Endothelial cell of umbilical vein (primary cell): ENCODE measurements at regions not wholly inside any gene's neighbourhood (a gene's known extent, or its start where the extent isn't known, plus 50 kb on each side); places are given as distances from the start of the nearest gene placed in this dataset.

Experiments
- BruUV-seq: library from RNA; stranded (reverse); fragments of 400-500 nt; replicated peaks from 2 replicates; lab custom pipeline; 2021; lab: Mats Ljungman, UMichigan
- CTCF ChIA-PET: fragments of 300-600, 350-600 bp; sonication (Branson Sonifier 250); formaldehyde crosslinking; loops from one replicate; lab custom pipeline; 2021; ENCODE audit warnings: antibody characterized with exemption, inconsistent platforms; lab: Charles Lee
- POLR2A ChIA-PET: fragments of 300-600, 350-600 bp; sonication (Branson Sonifier 250); formaldehyde crosslinking; loops from one replicate; lab custom pipeline; 2021; ENCODE audit warnings: antibody characterized with exemption, inconsistent platforms; lab: Charles Lee
- DNase-seq: peaks from one replicate; pipeline ENCODE4 v3.0.0-alpha.2; 2011; ENCODE audit warnings: low read depth, low spot score
- FAIRE-seq: peaks from 2 replicates; lab custom pipeline; 2011; peaks lifted over from hg19 to GRCh38; lab: Jason Lieb, UNC
- H2AFZ ChIP-seq: 2 replicates; pipeline ENCODE4 v1.6.0; 2012; ENCODE audit warnings: low read depth, low read length, control low read depth, inconsistent platforms
- H3K27ac ChIP-seq: 2 replicates; pipeline ENCODE4 v1.5.1; 2011; ENCODE audit warnings: low read depth, mild to moderate bottlenecking, control low read depth, low read length, moderate library complexity; ENCODE audit not compliant: insufficient read depth
- H3K27me3 ChIP-seq, 2 experiments: 2 replicates each; pipeline versions ENCODE4 v1.6.0 to v1.6.1; 2011; ENCODE audit warnings: low read length in 2 of 2, mixed read lengths in 1 of 2; ENCODE audit not compliant: control insufficient read depth in 2 of 2, insufficient read depth in 2 of 2
- H3K36me3 ChIP-seq, 2 experiments: 2 replicates in 1 of 2; 3 replicates in 1 of 2; pipeline ENCODE4 v1.5.1; 2011; ENCODE audit warnings: low read length in 2 of 2, mild to moderate bottlenecking in 1 of 2, moderate library complexity in 1 of 2; ENCODE audit not compliant: control insufficient read depth in 2 of 2, insufficient read depth in 2 of 2; ENCODE audit errors: extremely low read depth in 1 of 2
- H3K4me1 ChIP-seq: 3 replicates; pipeline ENCODE4 v1.5.1; 2011; ENCODE audit warnings: mild to moderate bottlenecking, low read length; ENCODE audit not compliant: control insufficient read depth, insufficient read depth; ENCODE audit errors: extremely low read depth
- H3K4me2 ChIP-seq: 2 replicates; pipeline ENCODE4 v1.6.1; 2011; ENCODE audit warnings: low read length, control low read depth, mixed read lengths; ENCODE audit not compliant: insufficient read depth
- H3K4me3 ChIP-seq, 3 experiments: fragments of 200-600 bp in 1 of 3; sonication (generic), shearing (Covaris generic) in 1 of 3; replicated peaks in 1 of 3; 2 replicates each; pipeline ENCODE4 v1.5.1; 2011 to 2016; ENCODE audit warnings: control low read depth in 3 of 3, low read length in 3 of 3, mild to moderate bottlenecking in 2 of 3, inconsistent platforms in 1 of 3, low read depth in 1 of 3, moderate library complexity in 1 of 3; ENCODE audit not compliant: insufficient read depth in 1 of 3
- H3K79me2 ChIP-seq: 2 replicates; pipeline ENCODE4 v1.6.0; 2012; ENCODE audit warnings: low read length, inconsistent platforms; ENCODE audit not compliant: control insufficient read depth, insufficient read depth
- H3K9ac ChIP-seq: replicated peaks from 2 replicates; pipeline ENCODE3; 2011; ENCODE audit warnings: low read length, control low read depth; ENCODE audit not compliant: insufficient read depth; ENCODE audit errors: extremely low read depth
- H3K9me1 ChIP-seq: replicated peaks from 3 replicates; pipeline ENCODE4 v1.6.0; 2011; ENCODE audit warnings: mild to moderate bottlenecking, low read length; ENCODE audit not compliant: control insufficient read depth, insufficient read depth; ENCODE audit errors: extremely low read depth
- H3K9me3 ChIP-seq: replicated peaks from 2 replicates; pipeline ENCODE4 v1.5.1; 2012; ENCODE audit warnings: low read length, inconsistent platforms; ENCODE audit not compliant: control insufficient read depth, insufficient read depth
- H4K20me1 ChIP-seq: replicated peaks from 2 replicates; pipeline ENCODE3; 2011; ENCODE audit warnings: mild to moderate bottlenecking, low read length; ENCODE audit not compliant: control insufficient read depth, insufficient read depth; ENCODE audit errors: extremely low read depth
- EZH2 ChIP-seq: IDR thresholded peaks from 2 replicates; pipeline ENCODE4 v1.6.1; 2012; ENCODE audit warnings: borderline replicate concordance, low read depth, mild to moderate bottlenecking, moderate library complexity, low read length, inconsistent platforms; ENCODE audit not compliant: severe bottlenecking
- FOS ChIP-seq: IDR thresholded peaks from 2 replicates; pipeline ENCODE4 v1.6.1; 2011; ENCODE audit warnings: mild to moderate bottlenecking, low read length, moderate library complexity, borderline replicate concordance; ENCODE audit not compliant: insufficient read depth
- GATA2 ChIP-seq: IDR thresholded peaks from 2 replicates; pipeline ENCODE4 v1.7.0; 2011; ENCODE audit warnings: low read depth, mild to moderate bottlenecking, moderate library complexity, mixed read lengths, low read length; ENCODE audit not compliant: insufficient read length, insufficient read depth
- JUN ChIP-seq: IDR thresholded peaks from 2 replicates; pipeline ENCODE4 v1.6.1; 2011; ENCODE audit warnings: borderline replicate concordance, low read depth; ENCODE audit not compliant: insufficient read length, insufficient read depth
- MYC ChIP-seq: IDR thresholded peaks from one replicate; pipeline ENCODE4 v1.6.1; 2011; ENCODE audit warnings: mild to moderate bottlenecking, low read depth, low read length
- POLR2A ChIP-seq: IDR thresholded peaks from 2 replicates; pipeline ENCODE4 v1.6.1; 2012; ENCODE audit warnings: low read depth, mild to moderate bottlenecking, control low read depth, low read length
- POLR2AphosphoS5 ChIP-seq: IDR thresholded peaks from 2 replicates; pipeline ENCODE4 v1.6.1; 2012; ENCODE audit warnings: low read depth, mild to moderate bottlenecking, control low read depth, low read length, moderate library complexity; ENCODE audit not compliant: insufficient read depth
- dilution Hi-C: fragments of 300-500 bp; cut with MboI; formaldehyde crosslinking; loops from one replicate; pipeline ENCODE4 v1.15.0; 2019; ENCODE audit warnings: low sequenced_read_pairs; ENCODE audit not compliant: extremely low pct_ligation_motif_present
- intact Hi-C: fragments of 100-400 bp; cut with micrococcal nuclease; formaldehyde crosslinking; loops from one replicate; pipeline ENCODE4 v1.10.0; 2022
- TF ChIP-seq, protein P1 (sequence below): IDR thresholded peaks from 2 replicates; pipeline ENCODE4 v1.6.1; 2011; ENCODE audit not compliant: insufficient read depth, insufficient read length
- TF ChIP-seq, protein P2 (sequence below), 2 donors: IDR thresholded peaks; 1 replicate in 1 of 2; 2 replicates in 1 of 2; pipeline ENCODE4 v1.5.1; 2011; ENCODE audit warnings: low read length in 2 of 2, mild to moderate bottlenecking in 2 of 2, moderate library complexity in 2 of 2, control low read depth in 1 of 2, inconsistent platforms in 1 of 2, low read depth in 1 of 2; ENCODE audit not compliant: insufficient read depth in 1 of 2; ENCODE audit errors: extremely low read depth in 1 of 2

DNA sequence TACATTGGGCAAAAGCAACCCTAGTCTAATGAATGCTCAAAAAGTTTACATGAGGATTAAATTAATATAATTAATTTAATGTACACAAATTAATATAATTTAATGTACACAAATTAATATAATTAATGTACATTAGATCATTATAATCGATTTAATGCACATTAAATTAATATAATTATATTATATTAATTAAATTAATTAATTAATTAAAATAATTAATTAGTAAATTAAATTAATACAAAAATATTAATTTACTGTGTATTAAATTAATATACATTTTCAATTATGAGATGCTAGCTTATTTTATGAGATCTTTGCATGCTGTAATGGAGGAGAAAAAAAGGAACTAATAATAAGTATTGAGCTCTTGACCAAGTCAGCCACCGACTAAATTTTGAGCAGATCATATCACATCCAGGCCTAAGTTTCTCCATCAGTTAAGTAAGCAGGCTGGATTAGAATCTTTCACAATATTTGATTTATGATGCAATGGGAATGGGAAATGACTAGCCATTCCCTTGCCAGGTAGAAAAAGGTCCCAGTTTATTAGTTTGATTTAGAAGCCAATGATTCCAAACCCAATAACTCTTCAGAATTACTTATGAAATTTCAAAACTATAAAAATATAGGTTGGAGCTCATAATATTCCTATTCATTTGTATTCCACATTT, 533.4 kb upstream of the GRIA1 start:
- H3K9ac ChIP-seq = no peak overlapping the region
- H3K4me3 ChIP-seq = no peak overlapping the region
- no peaks in the 10 kb centered on the region for H3K79me2 ChIP-seq
- FAIRE-seq (no peak), DNase-seq (no peak)
- no peak overlapping the region for H3K27ac ChIP-seq
- intact Hi-C loops = no loop called here
- no TSS peak for BruUV-seq
- no peaks in the 10 kb centered on the region for H3K27me3 ChIP-seq
- TF ChIP-seq FOS (no peak), JUN (no peak), POLR2AphosphoS5 (no peak), POLR2A (no peak), GATA2 (no peak), EZH2 (no peak), MYC (no peak)
- TF ChIP-seq, protein P1, sequence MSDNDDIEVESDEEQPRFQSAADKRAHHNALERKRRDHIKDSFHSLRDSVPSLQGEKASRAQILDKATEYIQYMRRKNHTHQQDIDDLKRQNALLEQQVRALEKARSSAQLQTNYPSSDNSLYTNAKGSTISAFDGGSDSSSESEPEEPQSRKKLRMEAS = no peak
- TF ChIP-seq, protein P2, sequence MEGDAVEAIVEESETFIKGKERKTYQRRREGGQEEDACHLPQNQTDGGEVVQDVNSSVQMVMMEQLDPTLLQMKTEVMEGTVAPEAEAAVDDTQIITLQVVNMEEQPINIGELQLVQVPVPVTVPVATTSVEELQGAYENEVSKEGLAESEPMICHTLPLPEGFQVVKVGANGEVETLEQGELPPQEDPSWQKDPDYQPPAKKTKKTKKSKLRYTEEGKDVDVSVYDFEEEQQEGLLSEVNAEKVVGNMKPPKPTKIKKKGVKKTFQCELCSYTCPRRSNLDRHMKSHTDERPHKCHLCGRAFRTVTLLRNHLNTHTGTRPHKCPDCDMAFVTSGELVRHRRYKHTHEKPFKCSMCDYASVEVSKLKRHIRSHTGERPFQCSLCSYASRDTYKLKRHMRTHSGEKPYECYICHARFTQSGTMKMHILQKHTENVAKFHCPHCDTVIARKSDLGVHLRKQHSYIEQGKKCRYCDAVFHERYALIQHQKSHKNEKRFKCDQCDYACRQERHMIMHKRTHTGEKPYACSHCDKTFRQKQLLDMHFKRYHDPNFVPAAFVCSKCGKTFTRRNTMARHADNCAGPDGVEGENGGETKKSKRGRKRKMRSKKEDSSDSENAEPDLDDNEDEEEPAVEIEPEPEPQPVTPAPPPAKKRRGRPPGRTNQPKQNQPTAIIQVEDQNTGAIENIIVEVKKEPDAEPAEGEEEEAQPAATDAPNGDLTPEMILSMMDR (IDR thresholded peaks at IDR 0.05; ENCODE audit: extremely low read depth in 1 of 2, insufficient read depth in 1 of 2, low read depth in 1 of 2, low read length in 2 of 2) = no peak
- H3K36me3 ChIP-seq = no peaks in the 10 kb centered on the region
- no peaks in the 10 kb centered on the region for H3K4me1 ChIP-seq
- dilution Hi-C loops = no loop called here
- no peaks in the 10 kb centered on the region for H4K20me1 ChIP-seq
- no peak overlapping the region for H2AFZ ChIP-seq
- H3K9me3 ChIP-seq = no peaks in the 10 kb centered on the region
- POLR2A ChIA-PET = no interaction called here
- CTCF ChIA-PET = no interaction called here
- no peak overlapping the region for H3K4me2 ChIP-seq
- no peaks in the 10 kb centered on the region for H3K9me1 ChIP-seq
